Sigmoid colon (tissue), 6 donors: ENCODE measurements at regions not wholly inside any gene's neighbourhood (a gene's known extent, or its start where the extent isn't known, plus 50 kb on each side); places are given as distances from the start of the nearest gene placed in this dataset.

Experiments
- DNase-seq: peaks from one replicate; pipeline ENCODE4 v3.0.0-alpha.2; 2019
- H3K27ac ChIP-seq, 4 donors: fragments of 200-600 bp; sonication (generic); one replicate each; pipeline ENCODE4 v1.5.1; 2016 to 2019; ENCODE audit warnings: mild to moderate bottlenecking in 1 of 4
- H3K27me3 ChIP-seq, 3 donors: fragments of 200-600 bp; sonication (generic); one replicate each; pipeline ENCODE4 v1.5.1; 2019; ENCODE audit warnings: mild to moderate bottlenecking in 1 of 3
- H3K36me3 ChIP-seq, 4 donors: fragments of 200-600 bp; sonication (generic); one replicate each; pipeline ENCODE4 v1.5.1; 2016 to 2019
- H3K4me1 ChIP-seq, 4 donors: fragments of 200-600 bp; sonication (generic); one replicate each; pipeline ENCODE4 v1.5.1; 2017 to 2019
- H3K4me3 ChIP-seq, 4 donors: fragments of 200-600 bp; sonication (generic); one replicate each; pipeline ENCODE4 v1.5.1; 2017 to 2019; ENCODE audit warnings: mild to moderate bottlenecking in 2 of 4, moderate library complexity in 1 of 4
- H3K9me3 ChIP-seq, 4 donors: fragments of 200-600 bp in 3 of 4; sonication (generic) in 3 of 4; one replicate each; pipeline versions ENCODE4 v1.5.1 to v1.6.1; 2013 to 2019
- CTCF ChIP-seq, 4 experiments: fragments of 450-650 bp in 3 of 4; fragments of 200-600 bp in 1 of 4; IDR thresholded peaks; one replicate each; pipeline ENCODE4 v1.5.1; 2016 to 2019; ENCODE audit warnings: antibody characterized with exemption in 4 of 4, mild to moderate bottlenecking in 3 of 4, moderate library complexity in 2 of 4
- EP300 ChIP-seq, 4 donors: sonication (generic); formaldehyde crosslinking; IDR thresholded peaks; one replicate each; pipeline ENCODE4 v1.6.1; 2017; ENCODE audit warnings: antibody characterized with exemption in 4 of 4
- POLR2A ChIP-seq, 2 donors: fragments of 450-650 bp; IDR thresholded peaks; one replicate each; pipeline ENCODE4 v1.6.1; 2016; ENCODE audit warnings: antibody characterized with exemption in 2 of 2, mild to moderate bottlenecking in 2 of 2, moderate library complexity in 2 of 2
- POLR2AphosphoS5 ChIP-seq, 4 donors: sonication (generic); formaldehyde crosslinking; IDR thresholded peaks; one replicate each; pipeline ENCODE4 v1.6.1; 2017; ENCODE audit warnings: antibody characterized with exemption in 4 of 4
- WGBS, 2 donors: extraction: QIAGEN DNeasy Blood & Tissue Kit; methylation state at CpG; one replicate each; pipeline ENCODE4 v1.1.7; 2013; 5-methylcytosine and 5-hydroxymethylcytosine counted together
- intact Hi-C: fragments of 100-400 bp; cut with DNase I; formaldehyde crosslinking; loops from one replicate; pipeline ENCODE4 v1.15.1; 2023
- donor health status: healthy with polysubstance abuse.
- donor health status: healthy.

- DNase-seq, result peak; percentile 48
- intact Hi-C loops, result no loop called here
- Histone ChIP-seq H3K27me3 (no peaks in the 10 kb centered on the region), H3K9me3 (peaks cover 0 to 10% (median 3%) of the 10 kb centered on the region in 4 donors), H3K27ac (no peak overlapping the region), H3K36me3 (no peaks in the 10 kb centered on the region), H3K4me3 (no peak overlapping the region), H3K4me1 (no peaks in the 10 kb centered on the region)
- TF ChIP-seq POLR2A (IDR thresholded peaks at IDR 0.05) (no peak), CTCF (IDR thresholded peaks at IDR 0.05) (no peak), POLR2AphosphoS5 (IDR thresholded peaks at IDR 0.05) (no peak), EP300 (IDR thresholded peaks at IDR 0.05) (no peak)
- WGBS, 2 donors, result 90 to 92% methylated on average over 17 of the region's 17 CpGs
Observed at GRCh38 chr3:127056281-127056680, 73.4 kb downstream of the PLXNA1 start.

GRCh38 chr3:127056976-127057375, 74.1 kb downstream of the PLXNA1 start:
- peaks cover 0 to 2% (median 0%) of the 10 kb centered on the region in 3 donors for H3K27me3 ChIP-seq
- H3K36me3 ChIP-seq, result no peaks in the 10 kb centered on the region
- DNase-seq, result no peak
- H3K9me3 ChIP-seq, result peaks cover 0 to 10% (median 3%) of the 10 kb centered on the region in 4 donors
- intact Hi-C loops, result no loop called here
- no peaks in the 10 kb centered on the region for H3K4me1 ChIP-seq
- no peak overlapping the region for H3K27ac ChIP-seq
- TF ChIP-seq POLR2AphosphoS5 (IDR thresholded peaks at IDR 0.05), result no peak
- 83 to 90% methylated on average over 2 of the region's 2 CpGs for WGBS, 2 donors
- H3K4me3 ChIP-seq, result no peak overlapping the region

GRCh38 chr3:127059072-127059471, 76.2 kb downstream of the PLXNA1 start:
- no peak for DNase-seq
- Histone ChIP-seq H3K27me3 (peaks cover 0 to 3% (median 0%) of the 10 kb centered on the region in 3 donors), H3K27ac (no peak overlapping the region), H3K4me1 (no peaks in the 10 kb centered on the region), H3K4me3 (no peak overlapping the region), H3K36me3 (no peaks in the 10 kb centered on the region), H3K9me3 (peaks cover 0 to 10% (median 3%) of the 10 kb centered on the region in 4 donors)
- TF ChIP-seq POLR2AphosphoS5 (IDR thresholded peaks at IDR 0.05) (no peak), EP300 (IDR thresholded peaks at IDR 0.05) (no peak), CTCF (IDR thresholded peaks at IDR 0.05) (no peak), POLR2A (IDR thresholded peaks at IDR 0.05) (no peak)
- intact Hi-C loops, result no loop called here
- WGBS, 2 donors, result 75 to 80% methylated on average over 4 of the region's 4 CpGs

GRCh38 chr3:127061641-127062040, 78.7 kb downstream of the PLXNA1 start:
- DNase-seq, result peak; percentile 30
- WGBS, 2 donors, result 51 to 82% methylated on average over 6 of the region's 6 CpGs
- Histone ChIP-seq H3K4me1 (no peaks in the 10 kb centered on the region), H3K36me3 (no peaks in the 10 kb centered on the region), H3K27me3 (peaks cover 0 to 13% (median 0%) of the 10 kb centered on the region in 3 donors), H3K4me3 (no peak overlapping the region), H3K27ac (no peak overlapping the region), H3K9me3 (peaks cover 0 to 6% (median 3%) of the 10 kb centered on the region in 4 donors)
- TF ChIP-seq EP300 (IDR thresholded peaks at IDR 0.05) (no peak), POLR2AphosphoS5 (IDR thresholded peaks at IDR 0.05) (no peak), POLR2A (IDR thresholded peaks at IDR 0.05) (no peak), CTCF (IDR thresholded peaks at IDR 0.05) (no peak)
- intact Hi-C loops, result no loop called here

- H3K27ac ChIP-seq, result no peak overlapping the region
- peak; percentile 54 for DNase-seq
- 82 to 85% methylated on average over 13 of the region's 13 CpGs for WGBS, 2 donors
Observed at GRCh38 chr3:127062926-127063325, 80.0 kb downstream of the PLXNA1 start.

More at GRCh38 chr3:127062926-127063325, 80.0 kb downstream of the PLXNA1 start:
- no peaks in the 10 kb centered on the region for H3K4me1 ChIP-seq
- peaks cover 0 to 14% (median 0%) of the 10 kb centered on the region in 3 donors for H3K27me3 ChIP-seq
- peaks cover 0 to under 1% (median 0%) of the 10 kb centered on the region in 4 donors for H3K9me3 ChIP-seq
- no peak overlapping the region for H3K4me3 ChIP-seq
- intact Hi-C loops, result no loop called here
- TF ChIP-seq CTCF (IDR thresholded peaks at IDR 0.05), result no peak
- TF ChIP-seq EP300 (IDR thresholded peaks at IDR 0.05), result no peak
- no peak for TF ChIP-seq POLR2A (IDR thresholded peaks at IDR 0.05)
- TF ChIP-seq POLR2AphosphoS5 (IDR thresholded peaks at IDR 0.05), result no peak
- H3K36me3 ChIP-seq, result no peaks in the 10 kb centered on the region
